Fibroblast of lung (primary cell): ENCODE measurements at regions not wholly inside any gene's neighbourhood (a gene's known extent, or its start where the extent isn't known, plus 50 kb on each side); places are given as distances from the start of the nearest gene placed in this dataset.

Experiments used
- DNase-seq, 2 donors: peaks; one replicate each; pipeline versions ENCODE4 v3.0.0 to v3.0.0-alpha.2; 2010; ENCODE audit warnings: low read depth in 2 of 2
- H2AFZ ChIP-seq: 2 replicates; pipeline ENCODE4 v1.5.1; 2012; ENCODE audit warnings: low read length, control low read depth, inconsistent platforms
- H3K27ac ChIP-seq: 2 replicates; pipeline ENCODE4 v1.5.1; 2011; ENCODE audit warnings: low read length, control low read depth; ENCODE audit not compliant: insufficient read depth
- H3K27me3 ChIP-seq: 2 replicates; pipeline ENCODE4 v1.5.1; 2011; ENCODE audit warnings: mild to moderate bottlenecking, low read length; ENCODE audit not compliant: control insufficient read depth, insufficient read depth
- H3K36me3 ChIP-seq: 2 replicates; pipeline ENCODE4 v1.5.1; 2011; ENCODE audit warnings: low read length; ENCODE audit not compliant: control insufficient read depth, insufficient read depth
- H3K4me1 ChIP-seq: 2 replicates; pipeline ENCODE4 v1.5.1; 2011; ENCODE audit warnings: low read length; ENCODE audit not compliant: control insufficient read depth, insufficient read depth; ENCODE audit errors: extremely low read depth
- H3K4me2 ChIP-seq: 2 replicates; pipeline ENCODE4 v1.5.1; 2011; ENCODE audit warnings: low read length, control low read depth; ENCODE audit not compliant: insufficient read depth; ENCODE audit errors: extremely low read depth
- H3K4me3 ChIP-seq, 4 experiments: fragments of 200-600 bp in 1 of 4; sonication (generic) in 1 of 4; replicated peaks in 1 of 4; 2 replicates each; pipeline ENCODE4 v1.5.1; 2011 to 2016; ENCODE audit warnings: low read length in 4 of 4, low read depth in 3 of 4, mild to moderate bottlenecking in 3 of 4, control low read depth in 2 of 4, inconsistent platforms in 1 of 4, mixed read lengths in 1 of 4; ENCODE audit not compliant: insufficient read depth in 1 of 4; ENCODE audit errors: control extremely low read depth in 1 of 4
- H3K79me2 ChIP-seq: 2 replicates; pipeline ENCODE4 v1.5.1; 2012; ENCODE audit warnings: mild to moderate bottlenecking, low read length, inconsistent platforms; ENCODE audit not compliant: control insufficient read depth, insufficient read depth
- H3K9ac ChIP-seq: 2 replicates; pipeline ENCODE4 v1.5.1; 2011; ENCODE audit warnings: mild to moderate bottlenecking, low read length, control low read depth; ENCODE audit not compliant: insufficient read depth
- H3K9me3 ChIP-seq: 2 replicates; pipeline ENCODE4 v1.5.1; 2012; ENCODE audit warnings: low read depth, low read length; ENCODE audit not compliant: control insufficient read depth, insufficient read depth
- H4K20me1 ChIP-seq: 2 replicates; pipeline ENCODE4 v1.5.1; 2011; ENCODE audit warnings: low read length; ENCODE audit not compliant: control insufficient read depth, insufficient read depth; ENCODE audit errors: extremely low read depth
- CTCF ChIP-seq, 2 donors: IDR thresholded peaks in 1 of 2; conservative IDR thresholded peaks in 1 of 2; 1 replicate in 1 of 2; 2 replicates in 1 of 2; pipeline ENCODE4 v1.5.1; 2011 to 2012; ENCODE audit warnings: low read length in 2 of 2, control low read depth in 1 of 2, inconsistent platforms in 1 of 2, low read depth in 1 of 2, mild to moderate bottlenecking in 1 of 2
- EZH2 ChIP-seq: IDR thresholded peaks from 2 replicates; pipeline ENCODE4 v1.5.1; 2012; ENCODE audit warnings: low read length, control low read depth, mild to moderate bottlenecking; ENCODE audit errors: missing control alignments

DNA sequence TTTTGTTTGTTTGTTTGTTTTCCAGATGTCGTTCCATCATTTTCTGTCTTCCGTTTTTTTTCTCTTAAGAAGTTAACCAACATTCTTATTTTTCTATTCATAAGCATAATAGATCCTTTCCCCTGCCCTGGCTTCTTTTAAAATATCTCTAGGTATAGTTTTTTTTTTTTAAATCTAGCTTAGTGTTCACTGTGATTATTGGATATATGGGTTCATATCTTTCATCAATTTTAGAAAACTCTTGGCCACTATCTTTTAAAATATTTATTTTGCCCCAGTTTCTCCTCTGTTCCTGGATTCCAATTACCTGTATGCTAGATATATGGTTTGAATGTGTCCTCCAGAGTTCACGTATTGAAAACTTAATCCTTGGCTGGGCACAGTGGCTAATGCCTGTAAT lies 59.6 kb downstream of the GSX2 start:
- H4K20me1 ChIP-seq, result no peaks in the 10 kb centered on the region
- H3K4me1 ChIP-seq, result peaks cover under 1% of the 10 kb centered on the region
- no peak overlapping the region for H2AFZ ChIP-seq
- no peak overlapping the region for H3K4me2 ChIP-seq
- no peak for DNase-seq
- no peak overlapping the region for H3K27ac ChIP-seq
- no peaks in the 10 kb centered on the region for H3K79me2 ChIP-seq
- no peaks in the 10 kb centered on the region for H3K27me3 ChIP-seq
- H3K36me3 ChIP-seq, result no peaks in the 10 kb centered on the region
- TF ChIP-seq EZH2 (no peak), CTCF (conservative IDR thresholded peaks at IDR 0.05 in 1 of 2, IDR thresholded peaks at IDR 0.05 in 1 of 2; ENCODE audit: low read depth in 1 of 2, low read length in 2 of 2) (no peak)
- H3K9ac ChIP-seq, result no peak overlapping the region
- H3K4me3 ChIP-seq, result no peak overlapping the region
- H3K9me3 ChIP-seq, result no peaks in the 10 kb centered on the region

DNA sequence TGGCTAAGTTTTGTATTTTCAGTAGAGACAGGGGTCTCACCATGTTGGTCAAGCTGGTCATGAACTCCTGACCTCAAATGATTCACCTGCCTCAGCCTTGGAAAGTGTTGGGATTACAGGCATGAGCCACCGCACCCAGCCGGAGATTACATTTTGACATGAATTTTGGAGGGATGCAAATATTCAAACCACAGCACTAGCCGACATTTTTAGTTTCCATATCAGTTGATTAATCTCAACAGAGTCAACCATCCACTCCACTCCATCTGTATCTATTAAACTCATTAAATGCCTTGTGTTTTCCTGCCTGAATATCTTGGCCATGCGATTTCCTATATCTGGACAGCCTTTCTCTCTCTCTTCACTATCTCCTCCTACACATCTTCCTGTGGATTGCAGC lies 64.1 kb upstream of the PDGFRA start:
- Histone ChIP-seq H2AFZ (no peak overlapping the region), H3K9me3 (no peaks in the 10 kb centered on the region), H3K79me2 (no peaks in the 10 kb centered on the region), H3K9ac (no peak overlapping the region), H3K36me3 (no peaks in the 10 kb centered on the region), H3K4me1 (peaks cover 10% of the 10 kb centered on the region), H4K20me1 (no peaks in the 10 kb centered on the region), H3K4me3 (no peak overlapping the region), H3K27me3 (no peaks in the 10 kb centered on the region), H3K4me2 (peak overlapping the region; percentile 41), H3K27ac (peak overlapping the region; percentile 44)
- DNase-seq, result peak in 1 of 2 donors; percentile 72
- no peak for TF ChIP-seq CTCF (conservative IDR thresholded peaks at IDR 0.05 in 1 of 2, IDR thresholded peaks at IDR 0.05 in 1 of 2; ENCODE audit: low read depth in 1 of 2, low read length in 2 of 2)
- TF ChIP-seq EZH2, result no peak

DNA sequence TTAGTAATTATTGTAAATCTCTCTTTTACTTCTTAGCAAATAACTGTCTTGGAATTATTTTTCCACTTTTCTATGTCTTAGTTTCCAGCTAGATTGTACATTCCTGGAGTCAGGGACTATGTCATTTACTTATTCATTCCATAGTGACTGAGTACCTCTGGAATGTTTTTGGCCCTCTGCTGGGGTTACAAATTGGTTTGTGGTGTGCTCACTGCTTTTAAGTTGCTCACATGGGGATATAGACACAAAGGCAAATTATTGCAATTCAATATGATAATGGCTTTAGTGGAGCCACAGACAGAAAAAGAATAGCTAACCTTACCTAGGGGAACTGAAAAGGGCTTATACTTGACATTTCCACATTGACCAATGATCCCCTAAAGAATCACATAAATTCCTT lies 63.7 kb upstream of the PDGFRA start:
- peaks cover 10% of the 10 kb centered on the region for H3K4me1 ChIP-seq
- H4K20me1 ChIP-seq, result no peaks in the 10 kb centered on the region
- H3K4me3 ChIP-seq, result no peak overlapping the region
- H2AFZ ChIP-seq, result no peak overlapping the region
- no peak overlapping the region for H3K9ac ChIP-seq
- peak; percentile 86 to 98 for DNase-seq
- no peaks in the 10 kb centered on the region for H3K27me3 ChIP-seq
- H3K36me3 ChIP-seq, result no peaks in the 10 kb centered on the region
- no peaks in the 10 kb centered on the region for H3K9me3 ChIP-seq
- H3K27ac ChIP-seq, result peak overlapping the region; percentile 44
- H3K4me2 ChIP-seq, result peak overlapping the region; percentile 46
- TF ChIP-seq EZH2, result no peak
- peak in 1 of 2 donors; percentile 4 for TF ChIP-seq CTCF (conservative IDR thresholded peaks at IDR 0.05 in 1 of 2, IDR thresholded peaks at IDR 0.05 in 1 of 2; ENCODE audit: low read depth in 1 of 2, low read length in 2 of 2)
- H3K79me2 ChIP-seq, result no peaks in the 10 kb centered on the region
